IgD-negative memory B cell (primary cell): ENCODE measurements at regions not wholly inside any gene's neighbourhood (a gene's known extent, or its start where the extent isn't known, plus 50 kb on each side); places are given as distances from the start of the nearest gene placed in this dataset.

Source experiments
- H3K27ac Mint-ChIP-seq, 3 donors: one replicate each; pipeline ENCODE4 v1.8.0; 2020 to 2022; ENCODE audit warnings: mild to moderate bottlenecking in 3 of 3, mixed read lengths in 3 of 3, moderate library complexity in 1 of 3
- H3K27me3 Mint-ChIP-seq: one replicate; pipeline ENCODE4 v1.8.0; 2021; ENCODE audit warnings: mixed read lengths
- H3K36me3 Mint-ChIP-seq: one replicate; pipeline ENCODE4 v1.8.0; 2020; ENCODE audit warnings: mild to moderate bottlenecking, mixed read lengths
- H3K4me1 Mint-ChIP-seq, 3 donors: one replicate each; pipeline ENCODE4 v1.8.0; 2020 to 2022; ENCODE audit warnings: mixed read lengths in 3 of 3, mild to moderate bottlenecking in 1 of 3
- H3K4me3 Mint-ChIP-seq, 4 donors: one replicate each; pipeline ENCODE4 v1.8.0; 2020 to 2022; ENCODE audit warnings: mild to moderate bottlenecking in 4 of 4, mixed read lengths in 4 of 4, moderate library complexity in 3 of 4
- H3K9me3 Mint-ChIP-seq, 3 donors: one replicate each; pipeline ENCODE4 v1.8.0; 2020 to 2021; ENCODE audit warnings: mixed read lengths in 3 of 3, mild to moderate bottlenecking in 1 of 3

- H3K9me3 Mint-ChIP-seq: peaks cover 0 to 2% (median 0%) of the 10 kb centered on the region in 3 donors
- peaks cover 2% of the 10 kb centered on the region for H3K27me3 Mint-ChIP-seq
- no peaks in the 10 kb centered on the region for H3K36me3 Mint-ChIP-seq
- H3K4me1 Mint-ChIP-seq: peaks cover 6 to 8% (median 7%) of the 10 kb centered on the region in 3 donors
- no peak overlapping the region for H3K27ac Mint-ChIP-seq
- H3K4me3 Mint-ChIP-seq: no peak overlapping the region
Measured at GRCh38 chr18:57916684-57917083, 113.6 kb upstream of the ATP8B1 start.

GRCh38 chr18:57915865-57916582, 112.9 kb upstream of the ATP8B1 start:
- Mint-ChIP-seq H3K36me3 (no peaks in the 10 kb centered on the region), H3K4me3 (no peak overlapping the region), H3K9me3 (peaks cover 0 to 2% (median 0%) of the 10 kb centered on the region in 3 donors), H3K27ac (no peak overlapping the region), H3K4me1 (peaks cover 6 to 8% (median 7%) of the 10 kb centered on the region in 3 donors), H3K27me3 (peaks cover 2% of the 10 kb centered on the region)

GRCh38 chr18:57915248-57915647, 112.1 kb upstream of the ATP8B1 start:
- no peak overlapping the region for H3K4me3 Mint-ChIP-seq
- peaks cover 0 to 2% (median 0%) of the 10 kb centered on the region in 3 donors for H3K9me3 Mint-ChIP-seq
- no peak overlapping the region for H3K27ac Mint-ChIP-seq
- H3K4me1 Mint-ChIP-seq: peaks cover 6 to 8% (median 7%) of the 10 kb centered on the region in 3 donors
- peaks cover 2% of the 10 kb centered on the region for H3K27me3 Mint-ChIP-seq
- no peaks in the 10 kb centered on the region for H3K36me3 Mint-ChIP-seq

GRCh38 chr18:57913686-57914085, 110.6 kb upstream of the ATP8B1 start:
- peaks cover under 1% of the 10 kb centered on the region for H3K27me3 Mint-ChIP-seq
- H3K27ac Mint-ChIP-seq: no peak overlapping the region
- H3K4me3 Mint-ChIP-seq: no peak overlapping the region
- peaks cover 6 to 8% (median 7%) of the 10 kb centered on the region in 3 donors for H3K4me1 Mint-ChIP-seq
- peaks cover 0 to 2% (median 0%) of the 10 kb centered on the region in 3 donors for H3K9me3 Mint-ChIP-seq
- no peaks in the 10 kb centered on the region for H3K36me3 Mint-ChIP-seq

- Mint-ChIP-seq H3K9me3 (no peaks in the 10 kb centered on the region), H3K36me3 (no peaks in the 10 kb centered on the region), H3K27me3 (peaks cover 9% of the 10 kb centered on the region), H3K4me3 (no peak overlapping the region), H3K27ac (no peak overlapping the region), H3K4me1 (peaks cover under 1 to 6% (median 5%) of the 10 kb centered on the region in 3 donors)
Measured at GRCh38 chr18:57910817-57911216, 107.7 kb upstream of the ATP8B1 start.

GRCh38 chr18:57910134-57910533, 107.0 kb upstream of the ATP8B1 start:
- Mint-ChIP-seq H3K36me3 (no peaks in the 10 kb centered on the region), H3K27ac (no peak overlapping the region), H3K9me3 (no peaks in the 10 kb centered on the region), H3K4me3 (no peak overlapping the region), H3K27me3 (peaks cover 10% of the 10 kb centered on the region), H3K4me1 (peaks cover 0 to 1% (median 0%) of the 10 kb centered on the region in 3 donors)

GRCh38 chr18:57909620-57910019, 106.5 kb upstream of the ATP8B1 start:
- H3K4me1 Mint-ChIP-seq: peaks cover 0 to 1% (median 0%) of the 10 kb centered on the region in 3 donors
- no peak overlapping the region for H3K27ac Mint-ChIP-seq
- H3K9me3 Mint-ChIP-seq: no peaks in the 10 kb centered on the region
- H3K36me3 Mint-ChIP-seq: no peaks in the 10 kb centered on the region
- H3K4me3 Mint-ChIP-seq: no peak overlapping the region
- peaks cover 10% of the 10 kb centered on the region for H3K27me3 Mint-ChIP-seq

- Mint-ChIP-seq H3K27me3 (peaks cover 10% of the 10 kb centered on the region), H3K4me1 (peaks cover 0 to 1% (median 0%) of the 10 kb centered on the region in 3 donors), H3K4me3 (no peak overlapping the region), H3K9me3 (no peaks in the 10 kb centered on the region), H3K27ac (no peak overlapping the region), H3K36me3 (no peaks in the 10 kb centered on the region)
Measured at GRCh38 chr18:57908092-57908491, 105.0 kb upstream of the ATP8B1 start.

GRCh38 chr18:57907550-57907949, 104.4 kb upstream of the ATP8B1 start:
- H3K4me3 Mint-ChIP-seq: no peak overlapping the region

GRCh38 chr18:57906852-57907251, 103.7 kb upstream of the ATP8B1 start:
- Mint-ChIP-seq H3K27me3 (peaks cover 10% of the 10 kb centered on the region), H3K27ac (peak overlapping the region in 1 of 3 donors; percentile 21), H3K4me3 (no peak overlapping the region), H3K9me3 (no peaks in the 10 kb centered on the region), H3K36me3 (no peaks in the 10 kb centered on the region), H3K4me1 (peaks cover 0 to 1% (median 0%) of the 10 kb centered on the region in 3 donors)

More at GRCh38 chr18:57907550-57907949, 104.4 kb upstream of the ATP8B1 start:
- Mint-ChIP-seq H3K36me3 (no peaks in the 10 kb centered on the region), H3K27me3 (peaks cover 10% of the 10 kb centered on the region), H3K27ac (no peak overlapping the region), H3K9me3 (no peaks in the 10 kb centered on the region), H3K4me1 (peaks cover 0 to 1% (median 0%) of the 10 kb centered on the region in 3 donors)

GRCh38 chr18:57904535-57904934, 101.4 kb upstream of the ATP8B1 start:
- H3K27ac Mint-ChIP-seq: no peak overlapping the region
- H3K36me3 Mint-ChIP-seq: no peaks in the 10 kb centered on the region
- no peak overlapping the region for H3K4me3 Mint-ChIP-seq
- H3K4me1 Mint-ChIP-seq: peaks cover 0 to 1% (median 0%) of the 10 kb centered on the region in 3 donors
- peaks cover 11% of the 10 kb centered on the region for H3K27me3 Mint-ChIP-seq
- H3K9me3 Mint-ChIP-seq: peaks cover 0 to 3% (median 0%) of the 10 kb centered on the region in 3 donors

- Mint-ChIP-seq H3K36me3 (no peaks in the 10 kb centered on the region), H3K4me1 (peaks cover 0 to 1% (median 0%) of the 10 kb centered on the region in 3 donors), H3K4me3 (no peak overlapping the region), H3K27ac (no peak overlapping the region), H3K27me3 (peaks cover 12% of the 10 kb centered on the region), H3K9me3 (peaks cover 0 to 4% (median 0%) of the 10 kb centered on the region in 3 donors)
Measured at GRCh38 chr18:57902721-57903120, 99.6 kb upstream of the ATP8B1 start.

- H3K27ac Mint-ChIP-seq: no peak overlapping the region
- peaks cover 0 to 1% (median 0%) of the 10 kb centered on the region in 3 donors for H3K4me1 Mint-ChIP-seq
- no peak overlapping the region for H3K4me3 Mint-ChIP-seq
- H3K36me3 Mint-ChIP-seq: no peaks in the 10 kb centered on the region
- H3K27me3 Mint-ChIP-seq: peaks cover 12% of the 10 kb centered on the region
- peaks cover 0 to 4% (median 0%) of the 10 kb centered on the region in 3 donors for H3K9me3 Mint-ChIP-seq
Measured at GRCh38 chr18:57901825-57902589, 98.9 kb upstream of the ATP8B1 start.

GRCh38 chr18:57900906-57901435, 97.9 kb upstream of the ATP8B1 start:
- Mint-ChIP-seq H3K27me3 (peaks cover 5% of the 10 kb centered on the region), H3K4me1 (peaks cover 0 to 1% (median 0%) of the 10 kb centered on the region in 3 donors), H3K27ac (no peak overlapping the region), H3K9me3 (peaks cover 0 to 4% (median 0%) of the 10 kb centered on the region in 3 donors), H3K36me3 (peaks cover 1% of the 10 kb centered on the region), H3K4me3 (no peak overlapping the region)

GRCh38 chr18:57898506-57899124, 95.5 kb upstream of the ATP8B1 start:
- Mint-ChIP-seq H3K27ac (no peak overlapping the region), H3K27me3 (peaks cover 3% of the 10 kb centered on the region), H3K4me1 (no peaks in the 10 kb centered on the region), H3K4me3 (no peak overlapping the region), H3K9me3 (peaks cover 0 to 4% (median 0%) of the 10 kb centered on the region in 3 donors), H3K36me3 (peaks cover 1% of the 10 kb centered on the region)
